Peyer's patch (tissue), 4 donors: ENCODE measurements at regions not wholly inside any gene's neighbourhood (a gene's known extent, or its start where the extent isn't known, plus 50 kb on each side); places are given as distances from the start of the nearest gene placed in this dataset.

ENCODE experiments used
- POLR2A ChIP-seq, 2 donors: fragments of 450-650 bp; IDR thresholded peaks; one replicate each; pipeline ENCODE4 v1.5.1; 2017; ENCODE audit warnings: antibody characterized with exemption in 2 of 2, mild to moderate bottlenecking in 2 of 2, moderate library complexity in 2 of 2
- TF ChIP-seq, protein P1 (sequence below), 6 experiments: fragments of 450-650 bp in 4 of 6; fragments of 200-600 bp in 2 of 6; sonication (generic) in 1 of 6; IDR thresholded peaks; one replicate each; pipeline ENCODE4 v1.5.1; 2017 to 2019; ENCODE audit warnings: antibody characterized with exemption in 6 of 6, mild to moderate bottlenecking in 3 of 6, moderate library complexity in 1 of 6

DNA sequence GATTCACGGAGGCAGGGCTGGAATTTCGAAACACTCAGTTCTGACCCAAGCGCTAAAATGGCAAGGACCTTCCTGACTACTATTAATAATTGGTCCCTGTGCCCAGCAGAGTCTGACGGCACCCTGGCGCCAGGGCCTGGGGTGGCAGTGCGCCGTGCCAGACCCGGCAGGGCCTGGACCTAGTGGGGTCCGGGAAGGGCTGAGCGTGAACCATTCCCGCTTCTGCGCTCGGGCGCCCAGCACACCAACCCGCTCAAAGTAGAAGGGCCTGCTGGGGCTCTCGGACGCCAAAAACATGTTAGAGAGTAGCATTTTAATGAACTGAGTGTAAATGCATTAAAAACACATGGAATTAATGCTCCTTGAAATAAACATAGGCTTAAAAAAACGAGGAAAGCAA, 346.7 kb upstream of the SFRP2 start:
- TF ChIP-seq POLR2A (IDR thresholded peaks at IDR 0.05): no peak
- TF ChIP-seq, protein P1, sequence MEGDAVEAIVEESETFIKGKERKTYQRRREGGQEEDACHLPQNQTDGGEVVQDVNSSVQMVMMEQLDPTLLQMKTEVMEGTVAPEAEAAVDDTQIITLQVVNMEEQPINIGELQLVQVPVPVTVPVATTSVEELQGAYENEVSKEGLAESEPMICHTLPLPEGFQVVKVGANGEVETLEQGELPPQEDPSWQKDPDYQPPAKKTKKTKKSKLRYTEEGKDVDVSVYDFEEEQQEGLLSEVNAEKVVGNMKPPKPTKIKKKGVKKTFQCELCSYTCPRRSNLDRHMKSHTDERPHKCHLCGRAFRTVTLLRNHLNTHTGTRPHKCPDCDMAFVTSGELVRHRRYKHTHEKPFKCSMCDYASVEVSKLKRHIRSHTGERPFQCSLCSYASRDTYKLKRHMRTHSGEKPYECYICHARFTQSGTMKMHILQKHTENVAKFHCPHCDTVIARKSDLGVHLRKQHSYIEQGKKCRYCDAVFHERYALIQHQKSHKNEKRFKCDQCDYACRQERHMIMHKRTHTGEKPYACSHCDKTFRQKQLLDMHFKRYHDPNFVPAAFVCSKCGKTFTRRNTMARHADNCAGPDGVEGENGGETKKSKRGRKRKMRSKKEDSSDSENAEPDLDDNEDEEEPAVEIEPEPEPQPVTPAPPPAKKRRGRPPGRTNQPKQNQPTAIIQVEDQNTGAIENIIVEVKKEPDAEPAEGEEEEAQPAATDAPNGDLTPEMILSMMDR (IDR thresholded peaks at IDR 0.05): no peak
